Liver (tissue), 3 donors: ENCODE measurements at regions not wholly inside any gene's neighbourhood (a gene's known extent, or its start where the extent isn't known, plus 50 kb on each side); places are given as distances from the start of the nearest gene placed in this dataset.

Experiments used
- EGR1 ChIP-seq, 2 donors: IDR thresholded peaks; 2 replicates each; pipeline ENCODE4 v1.6.1; 2016 to 2018; ENCODE audit warnings: antibody characterized with exemption in 2 of 2, low read depth in 2 of 2
- GABPA ChIP-seq, 2 donors: IDR thresholded peaks in 1 of 2; conservative IDR thresholded peaks in 1 of 2; 2 replicates each; pipeline ENCODE4 v1.6.1; 2016; ENCODE audit warnings: antibody characterized with exemption in 2 of 2, mild to moderate bottlenecking in 1 of 2, moderate library complexity in 1 of 2
- HNF4G ChIP-seq: IDR thresholded peaks from 2 replicates; pipeline ENCODE4 v1.6.1; 2016; ENCODE audit warnings: antibody characterized with exemption
- RAD21 ChIP-seq, 2 donors: IDR thresholded peaks; 2 replicates each; pipeline ENCODE4 v1.6.1; 2016; ENCODE audit warnings: antibody characterized with exemption in 2 of 2, mild to moderate bottlenecking in 2 of 2
- SP1 ChIP-seq: IDR thresholded peaks from 2 replicates; pipeline ENCODE4 v1.6.1; 2018; ENCODE audit warnings: antibody characterized with exemption, mild to moderate bottlenecking
- TF ChIP-seq, protein P1 (sequence below): fragments of 150-350 bp; IDR thresholded peaks from 2 replicates; pipeline ENCODE4 v1.5.1; 2017; ENCODE audit warnings: improper control_type of control experiment, low read depth, low read length; ENCODE audit not compliant: missing input control
- TF ChIP-seq, protein P2 (sequence below): IDR thresholded peaks from 2 replicates; pipeline ENCODE4 v1.6.1; 2016; ENCODE audit warnings: antibody characterized with exemption
- donor health status: healthy.
- donor health status: healthy.

DNA sequence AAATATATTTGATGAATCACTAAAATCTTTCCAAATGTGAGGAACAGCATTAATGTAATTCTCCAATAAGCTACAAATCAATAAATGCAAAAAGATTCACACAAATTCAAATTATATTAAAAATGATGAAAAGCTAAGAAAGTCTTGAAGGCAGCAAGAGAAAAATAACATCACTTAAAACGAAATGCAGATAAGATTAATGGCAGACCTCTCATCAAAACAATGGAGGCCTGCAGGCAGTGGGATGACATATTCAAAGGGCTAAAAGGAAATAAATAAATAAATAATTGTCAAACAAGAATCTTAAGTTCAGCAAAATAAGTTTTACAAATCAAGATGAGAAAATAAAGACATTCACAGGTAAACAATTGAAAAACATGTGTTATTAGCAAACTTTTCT, 952.1 kb downstream of the SLITRK6 start:
- TF ChIP-seq RAD21 (IDR thresholded peaks at IDR 0.05) (no peak), GABPA (IDR thresholded peaks at IDR 0.05 in 1 of 2, conservative IDR thresholded peaks at IDR 0.05 in 1 of 2) (no peak), SP1 (no peak), EGR1 (IDR thresholded peaks at IDR 0.05; ENCODE audit: low read depth in 2 of 2) (no peak), HNF4G (no peak)
- TF ChIP-seq, protein P1, sequence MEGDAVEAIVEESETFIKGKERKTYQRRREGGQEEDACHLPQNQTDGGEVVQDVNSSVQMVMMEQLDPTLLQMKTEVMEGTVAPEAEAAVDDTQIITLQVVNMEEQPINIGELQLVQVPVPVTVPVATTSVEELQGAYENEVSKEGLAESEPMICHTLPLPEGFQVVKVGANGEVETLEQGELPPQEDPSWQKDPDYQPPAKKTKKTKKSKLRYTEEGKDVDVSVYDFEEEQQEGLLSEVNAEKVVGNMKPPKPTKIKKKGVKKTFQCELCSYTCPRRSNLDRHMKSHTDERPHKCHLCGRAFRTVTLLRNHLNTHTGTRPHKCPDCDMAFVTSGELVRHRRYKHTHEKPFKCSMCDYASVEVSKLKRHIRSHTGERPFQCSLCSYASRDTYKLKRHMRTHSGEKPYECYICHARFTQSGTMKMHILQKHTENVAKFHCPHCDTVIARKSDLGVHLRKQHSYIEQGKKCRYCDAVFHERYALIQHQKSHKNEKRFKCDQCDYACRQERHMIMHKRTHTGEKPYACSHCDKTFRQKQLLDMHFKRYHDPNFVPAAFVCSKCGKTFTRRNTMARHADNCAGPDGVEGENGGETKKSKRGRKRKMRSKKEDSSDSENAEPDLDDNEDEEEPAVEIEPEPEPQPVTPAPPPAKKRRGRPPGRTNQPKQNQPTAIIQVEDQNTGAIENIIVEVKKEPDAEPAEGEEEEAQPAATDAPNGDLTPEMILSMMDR: no peak
- TF ChIP-seq, protein P2, sequence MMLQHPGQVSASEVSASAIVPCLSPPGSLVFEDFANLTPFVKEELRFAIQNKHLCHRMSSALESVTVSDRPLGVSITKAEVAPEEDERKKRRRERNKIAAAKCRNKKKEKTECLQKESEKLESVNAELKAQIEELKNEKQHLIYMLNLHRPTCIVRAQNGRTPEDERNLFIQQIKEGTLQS: no peak
